Cerebellar nuclear complex (tissue), 1 donor: ENCODE measurements at regions not wholly inside any gene's neighbourhood (a gene's known extent, or its start where the extent isn't known, plus 50 kb on each side); places are given as distances from the start of the nearest gene placed in this dataset.
"Not testable (repeated sequence)": the region's sequence is repeated elsewhere in the genome, so short reads cannot be mapped to it uniquely, and the experiment has no call there.

ENCODE experiments used
- DNase-seq, 2 experiments: peaks; one replicate each; lab custom pipeline; 2025; lab: John Stamatoyannopoulos, UW

DNA sequence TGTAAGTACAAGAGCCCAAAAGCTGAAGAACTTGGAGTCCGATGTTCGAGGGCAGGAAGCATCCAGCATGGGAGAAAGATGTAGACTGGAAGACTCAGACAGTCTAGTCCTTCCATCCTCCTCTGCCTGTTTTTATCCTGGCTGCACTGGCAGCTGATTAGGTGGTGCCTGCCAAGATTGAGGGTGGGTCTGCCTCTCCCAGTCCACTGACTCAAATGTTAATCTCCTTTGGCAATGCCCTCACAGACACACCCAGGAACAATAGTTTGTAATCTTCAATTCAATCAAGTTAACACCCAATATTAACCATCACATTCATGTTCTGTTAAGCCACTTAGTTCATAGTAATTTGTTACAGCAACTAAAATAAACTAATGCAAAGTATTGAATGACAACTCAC is 904.4 kb upstream of the HS3ST1 start:
- DNase-seq = not testable (repeated sequence)

GRCh38 chr4:12324965-12325364 is 896.3 kb upstream of the HS3ST1 start:
- no peak for DNase-seq

GRCh38 chr4:12319765-12320164 is 891.1 kb upstream of the HS3ST1 start:
- no peak for DNase-seq

GRCh38 chr4:12304905-12305304 is 876.2 kb upstream of the HS3ST1 start:
- no peak for DNase-seq

- DNase-seq = no peak
These were observed 867.7 kb upstream of the HS3ST1 start for GRCh38 chr4:12296366-12296765.

GRCh38 chr4:12293906-12294525 is 865.3 kb upstream of the HS3ST1 start:
- no peak for DNase-seq

DNA sequence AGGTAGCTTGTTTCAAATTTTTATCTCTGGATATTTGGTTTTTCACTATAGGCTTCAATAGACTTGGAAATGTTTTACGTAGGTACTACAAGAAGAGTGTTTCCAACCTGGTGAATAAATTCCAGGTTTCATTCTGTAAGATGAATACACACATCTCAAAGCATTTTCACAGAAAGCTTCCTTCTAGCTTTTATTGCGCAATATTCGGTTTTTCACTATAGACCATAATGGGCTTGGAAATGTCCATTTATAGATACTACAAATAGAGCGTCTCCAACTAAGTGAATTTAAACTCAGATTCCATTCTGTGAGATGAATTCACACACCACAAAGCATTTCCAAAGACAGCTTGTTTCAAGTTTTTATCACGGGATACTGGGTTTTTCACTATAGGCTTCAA is 857.7 kb upstream of the HS3ST1 start:
- DNase-seq = no peak

- DNase-seq = no peak
These were observed 841.9 kb upstream of the HS3ST1 start for GRCh38 chr4:12270546-12270945.

DNA sequence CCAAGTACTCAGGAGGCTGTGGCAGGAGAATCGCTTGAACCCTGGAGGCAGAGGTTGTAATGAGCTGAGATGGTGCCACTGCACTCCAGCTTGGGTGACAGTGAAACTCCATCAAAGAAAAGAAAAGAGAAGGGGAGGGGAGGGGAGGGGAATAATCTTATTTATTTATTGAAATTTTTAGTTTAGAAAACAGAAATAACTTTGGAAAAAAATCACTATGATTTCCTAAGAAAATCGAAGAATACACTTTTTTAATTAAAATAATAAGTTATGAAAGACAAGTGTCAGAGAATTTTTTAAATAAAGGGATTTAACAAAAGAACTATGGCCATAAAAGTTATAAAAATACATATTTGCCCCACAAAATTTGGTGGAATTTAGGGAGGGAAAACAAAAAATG is 836.9 kb upstream of the HS3ST1 start:
- DNase-seq = no peak

GRCh38 chr4:12260453-12260852 is 831.8 kb upstream of the HS3ST1 start:
- no peak for DNase-seq

DNA sequence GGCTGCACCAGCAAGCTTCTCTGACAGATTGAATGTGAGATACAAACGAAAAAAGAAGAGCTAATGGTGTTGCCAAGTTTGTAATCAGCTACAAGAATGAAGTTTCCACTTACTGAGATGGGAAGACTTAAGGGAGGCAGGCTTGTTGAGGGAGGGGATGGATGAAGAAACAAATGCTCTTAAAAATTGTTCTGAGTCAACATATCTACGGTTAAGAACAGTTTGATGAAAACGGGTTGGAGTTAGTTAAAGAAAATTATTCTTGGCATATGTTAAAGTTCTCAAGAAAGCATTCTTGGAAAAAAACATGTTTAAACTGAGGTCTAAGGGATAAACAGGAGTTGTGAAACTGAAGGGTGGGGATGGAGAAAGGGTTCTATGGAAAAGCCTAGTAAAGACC is 816.3 kb upstream of the HS3ST1 start:
- no peak for DNase-seq

- no peak for DNase-seq
These were observed 813.7 kb upstream of the HS3ST1 start for GRCh38 chr4:12242354-12242753.

GRCh38 chr4:12239897-12240636 is 811.4 kb upstream of the HS3ST1 start:
- no peak for DNase-seq

- DNase-seq = no peak
These were observed 802.4 kb upstream of the HS3ST1 start for GRCh38 chr4:12231098-12231497.

DNA sequence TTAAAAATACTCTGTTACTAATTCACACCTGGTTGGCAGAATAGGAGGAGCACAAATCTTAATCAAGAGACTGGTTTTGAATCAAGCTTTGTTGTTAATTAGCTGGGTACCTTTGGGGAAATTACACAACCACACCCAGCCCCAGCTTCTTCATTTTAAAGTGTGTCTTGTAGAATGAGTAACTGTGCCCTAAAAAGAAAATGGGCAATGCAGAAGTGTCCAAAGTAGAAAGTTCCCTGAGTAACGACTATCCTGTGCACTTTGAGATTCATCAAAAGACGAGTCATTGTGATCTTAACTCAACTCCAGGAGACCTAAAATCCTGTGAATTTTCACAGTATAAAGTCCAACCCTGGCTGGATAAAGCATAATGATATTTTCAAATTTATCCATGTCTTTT is 792.3 kb upstream of the HS3ST1 start:
- DNase-seq = no peak

- no peak for DNase-seq
These were observed 782.9 kb upstream of the HS3ST1 start for GRCh38 chr4:12211636-12212035.

- DNase-seq = no peak
These were observed 778.7 kb upstream of the HS3ST1 start for GRCh38 chr4:12207396-12207795.

DNA sequence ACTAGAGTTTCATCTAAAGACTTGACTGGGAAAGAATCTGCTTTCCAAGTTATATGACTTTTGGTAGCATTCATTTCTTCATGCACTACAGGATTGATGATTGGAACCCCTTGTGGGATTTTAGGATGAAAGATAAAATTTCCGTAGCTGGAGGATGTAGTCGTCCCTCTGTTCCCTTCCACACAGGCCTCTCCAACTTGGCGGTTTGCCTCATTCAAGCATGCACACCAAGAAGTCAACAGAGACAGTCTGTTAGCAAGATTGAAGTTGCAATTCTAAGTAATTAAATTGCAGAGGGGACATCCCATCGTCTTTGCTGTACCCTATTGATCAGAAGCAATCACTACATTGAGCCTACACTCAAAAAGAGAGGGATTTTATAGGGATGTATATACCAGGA is 777.4 kb upstream of the HS3ST1 start:
- no peak for DNase-seq

- no peak for DNase-seq
These were observed 775.3 kb upstream of the HS3ST1 start for GRCh38 chr4:12203945-12204344.

- no peak for DNase-seq
These were observed 771.5 kb upstream of the HS3ST1 start for GRCh38 chr4:12200226-12200625.

DNA sequence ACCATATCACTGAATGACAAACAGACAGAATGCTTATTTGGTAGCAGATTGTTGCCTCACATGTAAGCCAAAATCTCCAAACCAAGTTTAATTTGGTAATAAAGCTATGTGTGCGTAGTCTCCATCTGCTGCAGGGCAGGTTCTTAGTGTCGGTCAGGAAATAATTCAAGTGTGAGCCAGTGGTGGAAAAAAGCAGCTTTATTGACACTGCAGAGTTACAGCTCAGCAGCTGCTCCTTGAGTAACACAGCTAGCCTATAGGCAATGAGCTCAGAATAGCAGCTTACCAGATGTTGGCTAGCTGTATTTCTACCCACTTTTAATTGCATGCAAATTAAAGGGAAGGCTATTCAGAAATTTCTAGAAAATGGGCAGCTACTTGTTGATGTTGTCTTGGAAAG is 757.8 kb upstream of the HS3ST1 start:
- DNase-seq = no peak

GRCh38 chr4:12178614-12179610 is 750.2 kb upstream of the HS3ST1 start:
- DNase-seq = no peak

DNA sequence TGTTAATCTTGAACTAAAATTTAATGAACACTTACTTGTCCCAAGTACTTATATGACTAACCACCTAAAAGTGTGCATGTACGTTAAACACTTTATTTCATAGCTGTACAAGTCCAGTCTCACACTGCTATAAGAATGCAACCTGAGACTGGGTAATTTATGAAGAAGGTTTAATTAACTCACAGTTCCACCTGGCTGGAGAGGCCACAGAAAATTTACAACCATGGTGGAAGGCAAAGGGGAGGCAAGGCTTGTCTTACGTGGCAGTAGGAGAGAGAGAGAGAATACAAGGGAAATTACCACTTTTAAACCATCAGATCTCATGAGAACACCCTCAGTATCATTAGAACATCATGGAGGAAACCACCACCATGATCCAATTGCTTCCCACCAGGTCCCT is 748.7 kb upstream of the HS3ST1 start:
- DNase-seq = no peak
